HL-60 (cell line): ENCODE measurements at regions not wholly inside any gene's neighbourhood (a gene's known extent, or its start where the extent isn't known, plus 50 kb on each side); places are given as distances from the start of the nearest gene placed in this dataset.

ENCODE experiments used
- DNase-seq, 2 experiments: peaks; one replicate each; pipeline ENCODE4 v3.0.0-alpha.2; 2010 to 2020; ENCODE audit warnings: low read depth in 1 of 2, low spot score in 1 of 2
- H3K27ac ChIP-seq: fragments of 250-450 bp; sonication (Bioruptor Pico); replicated peaks from 2 replicates; pipeline ENCODE4 v1.5.1; 2020; ENCODE audit warnings: mild to moderate bottlenecking, moderate library complexity
- H3K27me3 ChIP-seq: fragments of 250-450 bp; sonication (Bioruptor Pico); 2 replicates; pipeline ENCODE4 v1.5.1; 2021; ENCODE audit warnings: mild to moderate bottlenecking, moderate library complexity; ENCODE audit not compliant: insufficient read depth, poor library complexity, severe bottlenecking
- H3K4me3 ChIP-seq: replicated peaks from 2 replicates; pipeline ENCODE4 v1.5.1; 2011; ENCODE audit warnings: mild to moderate bottlenecking, control low read depth, low read length; ENCODE audit not compliant: insufficient read depth
- CTCF ChIP-seq: IDR thresholded peaks from one replicate; pipeline ENCODE4 v1.5.1; 2011; ENCODE audit warnings: low read length, control low read depth, inconsistent platforms; ENCODE audit not compliant: insufficient read depth
- GABPA ChIP-seq: IDR thresholded peaks from 2 replicates; pipeline ENCODE4 v1.6.1; 2012; ENCODE audit warnings: low read depth
- POLR2AphosphoS5 ChIP-seq: IDR thresholded peaks from 2 replicates; pipeline ENCODE4 v1.6.1; 2012; ENCODE audit warnings: low read depth
- SPI1 ChIP-seq: IDR thresholded peaks from 2 replicates; pipeline ENCODE4 v1.6.1; 2012; ENCODE audit warnings: low read depth, mild to moderate bottlenecking, borderline replicate concordance
- TF ChIP-seq, protein P1 (sequence below): IDR thresholded peaks from 2 replicates; pipeline ENCODE4 v1.6.1; 2012; ENCODE audit warnings: low read depth; ENCODE audit not compliant: insufficient replicate concordance

DNA sequence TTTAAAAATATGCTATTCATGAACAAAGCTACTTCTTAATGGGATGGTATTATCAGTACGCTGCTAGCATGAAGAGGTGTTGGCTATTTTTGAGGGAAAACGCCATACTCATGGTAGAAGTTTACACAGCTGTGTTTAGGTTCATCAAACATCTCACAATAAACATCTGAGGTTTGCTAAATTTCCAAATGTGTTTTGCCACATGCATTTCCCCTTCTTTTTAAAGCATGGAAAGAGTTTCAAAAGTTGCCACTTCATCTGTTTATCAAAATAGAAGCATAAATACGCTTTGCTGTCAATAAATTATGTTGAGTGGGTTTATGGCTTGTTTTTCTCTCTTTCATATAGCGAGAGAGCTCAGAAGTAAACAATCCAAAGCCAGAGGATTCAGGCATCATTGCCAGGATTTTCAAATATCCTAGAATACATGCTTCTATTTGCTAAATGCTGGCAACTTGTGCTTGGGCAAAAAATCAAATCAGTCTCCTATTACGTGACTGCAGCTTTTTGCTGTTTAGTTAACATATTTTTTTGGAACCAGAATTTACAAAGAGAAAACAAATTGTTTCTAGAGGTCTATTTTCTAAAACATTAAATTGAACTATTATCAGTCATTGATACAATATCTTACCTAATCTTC, 1919.9 kb upstream of the LRRTM1 start:
- TF ChIP-seq CTCF (no peak), GABPA (no peak), POLR2AphosphoS5 (no peak), SPI1 (no peak)
- TF ChIP-seq, protein P1, sequence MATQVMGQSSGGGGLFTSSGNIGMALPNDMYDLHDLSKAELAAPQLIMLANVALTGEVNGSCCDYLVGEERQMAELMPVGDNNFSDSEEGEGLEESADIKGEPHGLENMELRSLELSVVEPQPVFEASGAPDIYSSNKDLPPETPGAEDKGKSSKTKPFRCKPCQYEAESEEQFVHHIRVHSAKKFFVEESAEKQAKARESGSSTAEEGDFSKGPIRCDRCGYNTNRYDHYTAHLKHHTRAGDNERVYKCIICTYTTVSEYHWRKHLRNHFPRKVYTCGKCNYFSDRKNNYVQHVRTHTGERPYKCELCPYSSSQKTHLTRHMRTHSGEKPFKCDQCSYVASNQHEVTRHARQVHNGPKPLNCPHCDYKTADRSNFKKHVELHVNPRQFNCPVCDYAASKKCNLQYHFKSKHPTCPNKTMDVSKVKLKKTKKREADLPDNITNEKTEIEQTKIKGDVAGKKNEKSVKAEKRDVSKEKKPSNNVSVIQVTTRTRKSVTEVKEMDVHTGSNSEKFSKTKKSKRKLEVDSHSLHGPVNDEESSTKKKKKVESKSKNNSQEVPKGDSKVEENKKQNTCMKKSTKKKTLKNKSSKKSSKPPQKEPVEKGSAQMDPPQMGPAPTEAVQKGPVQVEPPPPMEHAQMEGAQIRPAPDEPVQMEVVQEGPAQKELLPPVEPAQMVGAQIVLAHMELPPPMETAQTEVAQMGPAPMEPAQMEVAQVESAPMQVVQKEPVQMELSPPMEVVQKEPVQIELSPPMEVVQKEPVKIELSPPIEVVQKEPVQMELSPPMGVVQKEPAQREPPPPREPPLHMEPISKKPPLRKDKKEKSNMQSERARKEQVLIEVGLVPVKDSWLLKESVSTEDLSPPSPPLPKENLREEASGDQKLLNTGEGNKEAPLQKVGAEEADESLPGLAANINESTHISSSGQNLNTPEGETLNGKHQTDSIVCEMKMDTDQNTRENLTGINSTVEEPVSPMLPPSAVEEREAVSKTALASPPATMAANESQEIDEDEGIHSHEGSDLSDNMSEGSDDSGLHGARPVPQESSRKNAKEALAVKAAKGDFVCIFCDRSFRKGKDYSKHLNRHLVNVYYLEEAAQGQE, result no peak
- Histone ChIP-seq H3K4me3 (no peak overlapping the region), H3K27ac (no peak overlapping the region), H3K27me3 (no peaks in the 10 kb centered on the region)
- no peak for DNase-seq

- no peak overlapping the region for H3K4me3 ChIP-seq
- no peak for TF ChIP-seq SPI1
- no peak for TF ChIP-seq CTCF
- TF ChIP-seq, protein P1, result no peak
- TF ChIP-seq GABPA, result no peak
- TF ChIP-seq POLR2AphosphoS5, result no peak
- DNase-seq, result no peak
- H3K27ac ChIP-seq, result no peak overlapping the region
- H3K27me3 ChIP-seq, result no peaks in the 10 kb centered on the region
These were observed 1910.7 kb upstream of the LRRTM1 start for GRCh38 chr2:82215212-82215611.

DNA sequence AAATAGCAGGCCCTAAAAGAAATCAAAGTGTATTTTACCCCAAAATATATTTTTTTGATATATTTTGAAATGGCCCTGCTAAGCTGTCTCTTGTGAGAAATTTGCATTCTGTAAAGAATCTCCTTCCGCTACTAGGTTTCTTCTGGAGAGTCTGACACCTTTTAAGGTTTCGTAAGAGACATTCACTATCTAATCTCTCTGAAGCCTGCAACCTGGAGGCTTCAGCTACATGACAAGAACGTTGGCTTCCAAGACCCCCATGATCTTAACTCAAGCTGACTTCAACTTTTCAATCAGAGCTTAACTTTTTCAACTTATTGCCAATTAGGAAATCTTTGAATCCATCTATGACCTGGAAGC, 1894.9 kb upstream of the LRRTM1 start:
- no peak for DNase-seq
- Histone ChIP-seq H3K27me3 (no peaks in the 10 kb centered on the region), H3K4me3 (no peak overlapping the region), H3K27ac (no peak overlapping the region)
- TF ChIP-seq, protein P1, result no peak
- TF ChIP-seq POLR2AphosphoS5 (no peak), SPI1 (no peak), CTCF (no peak), GABPA (no peak)
